Right hindlimb (tissue), 1 donor: ENCODE measurements at regions not wholly inside any gene's neighbourhood (a gene's known extent, or its start where the extent isn't known, plus 50 kb on each side); places are given as distances from the start of the nearest gene placed in this dataset.

ENCODE experiments used
- DNase-seq: peaks from one replicate; pipeline ENCODE4 v3.0.0-alpha.2; 2018

- DNase-seq: no peak
Observed at GRCh38 chr14:96143906-96144305, 60.7 kb upstream of the BDKRB2 start.

GRCh38 chr14:96145116-96145864, 59.3 kb upstream of the BDKRB2 start:
- no peak for DNase-seq

- peak; percentile 50 for DNase-seq
Observed at GRCh38 chr14:96146131-96146771, 58.4 kb upstream of the BDKRB2 start.

- no peak for DNase-seq
Observed at GRCh38 chr14:96148631-96149030, 56.0 kb upstream of the BDKRB2 start.

GRCh38 chr14:96149131-96149530, 55.5 kb upstream of the BDKRB2 start:
- no peak for DNase-seq

DNA sequence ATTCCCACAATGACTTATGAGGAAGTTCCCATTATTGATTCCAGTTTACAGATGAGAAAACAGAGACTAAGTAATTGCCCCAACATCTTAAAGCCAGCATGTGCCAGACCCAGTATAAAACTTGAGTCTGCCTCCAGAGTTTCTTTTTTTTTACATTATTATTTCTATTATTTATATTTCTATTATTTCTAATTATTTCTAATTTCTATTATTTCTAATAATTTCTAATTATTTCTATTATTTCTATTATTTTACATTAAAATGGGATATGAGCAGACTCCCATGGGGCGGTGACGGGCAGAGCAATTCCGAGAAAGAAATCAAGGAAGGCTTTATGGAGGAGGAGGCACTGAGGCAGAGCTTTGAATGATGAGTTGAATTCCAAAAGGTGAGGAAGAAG, 54.4 kb upstream of the BDKRB2 start:
- no peak for DNase-seq

- no peak for DNase-seq
Observed at GRCh38 chr14:96151242-96151641, 53.4 kb upstream of the BDKRB2 start.

GRCh38 chr14:96153003-96153402, 51.6 kb upstream of the BDKRB2 start:
- no peak for DNase-seq
